Activated CD4-positive, alpha-beta T cell treated with anti-CD3 and anti-CD28 coated beads, Interleukin-2, amount 10 ng/mL, durations not matched to agents 7 days and 5 days (primary cell): ENCODE measurements at regions not wholly inside any gene's neighbourhood (a gene's known extent, or its start where the extent isn't known, plus 50 kb on each side); places are given as distances from the start of the nearest gene placed in this dataset.

Experiments used
- CTCF ChIA-PET: fragments of 350-600 bp; sonication (Branson Sonifier 250); formaldehyde crosslinking; loops from one replicate; lab custom pipeline; 2021; ENCODE audit warnings: antibody characterized with exemption; lab: Charles Lee
- POLR2A ChIA-PET: fragments of 350-600 bp; sonication (Branson Sonifier 250); formaldehyde crosslinking; loops from one replicate; lab custom pipeline; 2021; ENCODE audit warnings: antibody characterized with exemption; lab: Charles Lee
- DNase-seq: peaks from one replicate; pipeline ENCODE4 v3.0.0-alpha.2; 2020
- H3K27ac Mint-ChIP-seq: one replicate; pipeline ENCODE4 v1.8.0; 2021; ENCODE audit warnings: mild to moderate bottlenecking, moderate library complexity, mixed read lengths
- H3K27me3 Mint-ChIP-seq: one replicate; pipeline ENCODE4 v1.8.0; 2021; ENCODE audit warnings: mixed read lengths
- H3K36me3 Mint-ChIP-seq: one replicate; pipeline ENCODE4 v1.8.0; 2021; ENCODE audit warnings: low read depth, mixed read lengths
- H3K4me1 Mint-ChIP-seq: one replicate; pipeline ENCODE4 v1.8.0; 2021; ENCODE audit warnings: mixed read lengths
- H3K4me3 Mint-ChIP-seq: one replicate; pipeline ENCODE4 v1.8.0; 2021; ENCODE audit warnings: mild to moderate bottlenecking, moderate library complexity, mixed read lengths
- H3K9me3 Mint-ChIP-seq: one replicate; pipeline ENCODE4 v1.8.0; 2021; ENCODE audit warnings: mixed read lengths

DNA sequence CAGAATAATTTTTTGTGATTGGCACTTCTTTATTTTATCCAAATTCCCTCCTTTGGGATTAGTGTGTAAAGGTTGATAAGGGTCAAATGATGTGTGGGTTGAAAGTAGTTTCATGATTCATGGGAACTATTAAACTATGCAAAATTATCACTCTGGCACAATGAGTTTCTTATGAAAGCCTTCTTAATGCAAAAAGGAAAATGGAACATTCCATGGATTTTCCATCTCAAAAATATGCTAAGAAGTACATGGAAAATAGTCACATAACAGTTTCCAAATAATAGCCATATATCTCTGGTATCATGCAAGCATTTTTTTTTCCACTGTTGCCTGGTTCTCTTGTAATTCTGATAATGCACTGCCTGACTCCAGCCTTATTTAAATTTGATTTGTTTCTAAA lies 639.7 kb downstream of the NR4A2 start:
- CTCF ChIA-PET = no interaction called here

DNA sequence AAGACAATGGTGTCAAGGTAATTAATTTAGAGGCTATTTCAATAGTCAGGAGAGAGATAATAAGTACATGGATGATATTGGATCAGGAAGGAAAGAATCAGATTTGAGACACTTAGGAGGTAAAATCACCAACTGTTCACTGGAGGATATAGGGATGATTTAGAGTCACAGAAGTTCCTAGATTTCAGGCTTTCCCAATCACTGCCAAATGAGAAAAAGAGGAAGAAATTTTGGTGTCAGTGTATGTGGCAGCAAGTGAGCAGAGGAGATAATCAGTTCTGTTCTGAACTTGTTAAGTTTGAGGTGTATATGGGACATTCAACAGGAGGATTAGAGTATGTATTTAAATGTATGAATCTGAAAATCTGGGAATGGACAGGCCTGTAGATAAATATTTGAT lies 640.4 kb downstream of the NR4A2 start:
- Mint-ChIP-seq H3K9me3 (no peaks in the 10 kb centered on the region), H3K4me1 (no peaks in the 10 kb centered on the region), H3K36me3 (no peaks in the 10 kb centered on the region), H3K27me3 (no peaks in the 10 kb centered on the region), H3K27ac (no peak overlapping the region), H3K4me3 (no peak overlapping the region)
- ChIA-PET CTCF (no interaction called here), POLR2A (no interaction called here)
- DNase-seq = no peak

More for the DNA sequence above, 639.7 kb downstream of the NR4A2 start:
- DNase-seq = no peak
- POLR2A ChIA-PET = no interaction called here
- Mint-ChIP-seq H3K36me3 (no peaks in the 10 kb centered on the region), H3K4me3 (no peak overlapping the region), H3K27ac (no peak overlapping the region), H3K9me3 (no peaks in the 10 kb centered on the region), H3K4me1 (no peaks in the 10 kb centered on the region), H3K27me3 (no peaks in the 10 kb centered on the region)

DNA sequence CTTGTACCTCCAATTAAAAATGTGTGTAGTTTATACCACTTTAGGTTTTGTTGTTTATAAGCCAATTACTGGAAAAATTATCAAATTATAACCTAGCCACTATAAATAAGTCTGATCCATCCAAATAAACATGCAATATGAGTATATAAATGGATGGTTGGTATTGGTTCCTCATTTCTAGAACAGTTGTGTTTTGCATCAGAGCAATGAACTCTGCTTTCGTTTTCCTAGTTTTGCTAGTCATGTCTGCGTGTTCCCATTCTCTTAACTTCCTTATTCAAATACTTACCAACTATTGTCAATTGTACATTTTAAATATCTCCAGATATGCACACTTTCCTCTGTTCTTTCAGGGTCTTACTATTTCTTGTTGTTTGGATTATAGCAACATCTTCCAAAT lies 641.7 kb downstream of the NR4A2 start:
- H3K9me3 Mint-ChIP-seq = no peaks in the 10 kb centered on the region
- CTCF ChIA-PET = no interaction called here

DNA sequence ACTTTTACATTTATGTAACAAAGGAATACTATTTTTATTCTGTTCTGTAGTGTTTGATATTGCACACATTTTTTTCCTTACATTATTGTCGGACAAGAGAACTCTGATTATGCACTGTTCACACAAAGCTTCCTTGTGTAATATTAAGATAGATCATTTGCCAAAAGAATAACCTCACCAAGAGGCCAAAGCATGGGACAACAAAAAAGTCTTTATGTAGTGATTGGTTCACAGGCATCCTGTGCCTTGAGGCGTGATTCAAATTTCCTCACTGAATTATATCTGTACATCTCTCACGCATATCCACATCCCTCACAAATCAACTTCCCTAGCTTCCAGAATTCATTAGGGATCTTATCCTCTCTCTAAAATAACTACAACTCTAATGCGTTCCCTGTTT lies 642.7 kb downstream of the NR4A2 start:
- H3K27me3 Mint-ChIP-seq = no peaks in the 10 kb centered on the region
- no peaks in the 10 kb centered on the region for H3K9me3 Mint-ChIP-seq
- H3K36me3 Mint-ChIP-seq = no peaks in the 10 kb centered on the region
- H3K4me3 Mint-ChIP-seq = no peak overlapping the region
- POLR2A ChIA-PET = no interaction called here
- no peak overlapping the region for H3K27ac Mint-ChIP-seq
- CTCF ChIA-PET = no interaction called here
- no peaks in the 10 kb centered on the region for H3K4me1 Mint-ChIP-seq
- no peak for DNase-seq

More for the DNA sequence above, 641.7 kb downstream of the NR4A2 start:
- DNase-seq = no peak
- Mint-ChIP-seq H3K4me3 (no peak overlapping the region), H3K27ac (no peak overlapping the region), H3K4me1 (no peaks in the 10 kb centered on the region), H3K36me3 (no peaks in the 10 kb centered on the region), H3K27me3 (no peaks in the 10 kb centered on the region)
- POLR2A ChIA-PET = no interaction called here

DNA sequence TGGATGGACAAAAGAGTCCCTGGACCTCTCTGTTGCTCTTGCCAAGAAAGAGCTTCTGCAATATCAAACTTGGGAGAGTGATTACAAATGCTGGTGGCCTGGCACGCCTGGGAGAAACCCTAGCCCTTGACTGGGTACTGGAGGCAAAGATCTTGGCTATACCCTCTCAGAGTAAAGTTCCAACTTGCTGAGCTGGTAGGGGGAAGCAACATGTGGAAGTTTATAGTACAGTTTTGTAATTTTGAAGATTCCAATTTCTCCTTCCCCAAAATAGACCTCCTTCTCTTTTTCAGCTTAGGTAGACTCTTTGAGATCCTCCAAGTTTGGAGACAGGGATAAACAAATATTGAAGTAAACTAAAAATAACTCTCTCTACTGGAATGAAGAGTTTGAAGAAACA lies 645.3 kb downstream of the NR4A2 start:
- no peaks in the 10 kb centered on the region for H3K9me3 Mint-ChIP-seq
- no peak overlapping the region for H3K4me3 Mint-ChIP-seq
- no peak for DNase-seq
- H3K27ac Mint-ChIP-seq = no peak overlapping the region
- no peaks in the 10 kb centered on the region for H3K4me1 Mint-ChIP-seq
- H3K36me3 Mint-ChIP-seq = no peaks in the 10 kb centered on the region
- ChIA-PET POLR2A (no interaction called here), CTCF (no interaction called here)
- no peaks in the 10 kb centered on the region for H3K27me3 Mint-ChIP-seq

DNA sequence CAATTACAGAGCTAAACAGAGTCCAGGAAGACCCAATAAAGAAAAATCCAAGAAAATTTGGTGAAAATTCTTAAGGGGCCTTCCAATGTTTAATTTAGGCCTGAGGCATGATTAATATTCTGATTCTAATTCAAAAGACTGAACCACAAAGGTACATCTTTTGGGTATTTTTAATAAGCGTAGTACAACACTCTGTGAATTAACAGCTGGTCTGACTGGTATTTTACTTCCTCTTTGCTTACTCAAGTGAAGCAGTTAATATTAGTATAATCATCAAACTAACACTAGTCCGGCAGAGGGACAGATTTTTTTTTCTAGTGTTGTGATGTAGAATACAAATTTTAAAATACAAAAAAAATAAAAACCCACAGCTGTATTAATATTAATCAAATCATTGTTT lies 652.9 kb downstream of the NR4A2 start:
- Mint-ChIP-seq H3K4me3 (no peak overlapping the region), H3K9me3 (no peaks in the 10 kb centered on the region), H3K36me3 (no peaks in the 10 kb centered on the region), H3K27me3 (no peaks in the 10 kb centered on the region), H3K27ac (no peak overlapping the region), H3K4me1 (no peaks in the 10 kb centered on the region)
- no peak for DNase-seq
- ChIA-PET POLR2A (no interaction called here), CTCF (no interaction called here)

DNA sequence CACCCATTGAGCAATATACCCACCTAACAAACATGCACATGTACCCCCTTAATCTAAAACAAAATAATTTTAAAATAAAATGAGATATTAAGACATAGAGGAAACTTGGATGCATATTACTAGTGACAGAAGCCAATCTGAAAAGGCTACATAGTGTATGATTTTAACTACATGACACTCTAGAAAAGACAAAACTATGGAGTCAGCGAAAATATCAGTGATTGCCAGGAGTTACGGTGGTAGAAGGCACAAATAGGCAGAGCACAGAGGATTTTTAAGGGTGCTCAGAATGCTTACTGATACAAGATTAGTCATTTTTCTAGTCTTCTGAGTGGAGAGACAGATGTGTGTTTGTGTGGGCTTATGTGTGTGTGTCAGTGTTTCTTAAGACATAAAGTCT lies 656.6 kb downstream of the NR4A2 start:
- Mint-ChIP-seq H3K27me3 (no peaks in the 10 kb centered on the region), H3K36me3 (no peaks in the 10 kb centered on the region), H3K4me3 (no peak overlapping the region), H3K4me1 (no peaks in the 10 kb centered on the region), H3K9me3 (peaks cover 4% of the 10 kb centered on the region), H3K27ac (no peak overlapping the region)
- POLR2A ChIA-PET = no interaction called here
- CTCF ChIA-PET = no interaction called here
- DNase-seq = no peak

DNA sequence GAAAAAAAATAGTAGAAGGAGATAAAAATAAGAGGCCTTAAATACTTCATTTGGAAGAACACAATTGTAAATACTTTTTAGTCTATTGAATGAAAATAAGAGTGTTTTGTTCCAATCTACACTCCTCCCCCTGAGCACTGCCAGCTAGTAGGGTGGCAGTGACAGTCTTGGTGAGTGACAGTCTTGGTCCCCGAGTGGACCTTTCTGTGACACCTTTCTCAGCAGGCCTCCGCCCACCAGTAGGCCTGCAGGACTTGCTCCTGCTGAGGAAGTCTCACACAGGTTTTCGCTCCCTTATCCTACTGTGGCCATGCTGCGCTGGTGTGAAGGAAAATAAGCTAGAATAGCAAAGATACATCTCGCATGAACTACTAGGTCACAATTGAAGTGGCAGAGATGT lies 666.8 kb downstream of the NR4A2 start:
- no peaks in the 10 kb centered on the region for H3K27me3 Mint-ChIP-seq
- no peaks in the 10 kb centered on the region for H3K36me3 Mint-ChIP-seq
- DNase-seq = no peak
- POLR2A ChIA-PET = no interaction called here
- no peak overlapping the region for H3K27ac Mint-ChIP-seq
- no peaks in the 10 kb centered on the region for H3K9me3 Mint-ChIP-seq
- H3K4me3 Mint-ChIP-seq = no peak overlapping the region
- CTCF ChIA-PET = no interaction called here
- H3K4me1 Mint-ChIP-seq = no peaks in the 10 kb centered on the region

DNA sequence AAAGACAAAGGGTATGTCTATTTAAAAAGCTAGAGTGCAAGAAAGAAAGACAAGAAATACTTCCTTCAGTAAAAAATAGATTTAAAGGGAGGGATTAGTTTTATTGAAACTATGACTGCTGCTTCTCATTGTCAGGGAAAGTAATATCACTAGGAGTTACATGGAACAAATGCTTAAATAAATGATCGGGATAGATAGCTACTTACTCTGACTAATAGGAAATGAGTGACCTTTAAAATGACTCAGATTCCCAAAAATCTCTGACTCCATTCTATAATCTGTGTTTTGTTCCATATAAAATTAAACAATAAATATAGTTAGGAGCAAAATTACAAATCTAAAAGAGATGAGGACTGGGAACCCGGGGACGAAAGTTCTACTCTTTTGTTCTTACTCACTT lies 669.3 kb downstream of the NR4A2 start:
- Mint-ChIP-seq H3K27ac (no peak overlapping the region), H3K4me3 (no peak overlapping the region), H3K4me1 (no peaks in the 10 kb centered on the region), H3K9me3 (no peaks in the 10 kb centered on the region), H3K27me3 (no peaks in the 10 kb centered on the region), H3K36me3 (no peaks in the 10 kb centered on the region)
- POLR2A ChIA-PET = no interaction called here
- no peak for DNase-seq
- CTCF ChIA-PET = no interaction called here

DNA sequence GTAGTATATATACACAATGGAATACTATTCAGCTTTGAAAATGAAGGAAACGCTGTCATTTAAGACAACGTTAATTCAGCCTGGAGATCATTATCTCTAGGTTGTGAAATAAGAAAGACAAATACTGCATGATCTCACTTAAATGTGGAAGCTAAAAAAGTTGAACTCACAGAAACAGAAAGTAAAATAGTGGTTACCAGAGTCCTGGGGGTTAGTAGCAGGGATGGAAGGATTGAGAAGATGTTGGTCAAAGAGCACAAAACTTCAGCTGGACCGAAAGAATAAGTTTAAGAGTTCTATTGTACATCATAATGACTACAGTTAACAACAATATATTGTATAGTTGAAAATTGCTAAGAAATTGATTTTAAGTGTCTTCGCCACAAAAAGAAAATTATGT lies 670.3 kb downstream of the NR4A2 start:
- Mint-ChIP-seq H3K36me3 (no peaks in the 10 kb centered on the region), H3K4me3 (no peak overlapping the region), H3K4me1 (no peaks in the 10 kb centered on the region), H3K9me3 (no peaks in the 10 kb centered on the region), H3K27me3 (no peaks in the 10 kb centered on the region), H3K27ac (no peak overlapping the region)
- DNase-seq = no peak
- ChIA-PET POLR2A (no interaction called here), CTCF (no interaction called here)

DNA sequence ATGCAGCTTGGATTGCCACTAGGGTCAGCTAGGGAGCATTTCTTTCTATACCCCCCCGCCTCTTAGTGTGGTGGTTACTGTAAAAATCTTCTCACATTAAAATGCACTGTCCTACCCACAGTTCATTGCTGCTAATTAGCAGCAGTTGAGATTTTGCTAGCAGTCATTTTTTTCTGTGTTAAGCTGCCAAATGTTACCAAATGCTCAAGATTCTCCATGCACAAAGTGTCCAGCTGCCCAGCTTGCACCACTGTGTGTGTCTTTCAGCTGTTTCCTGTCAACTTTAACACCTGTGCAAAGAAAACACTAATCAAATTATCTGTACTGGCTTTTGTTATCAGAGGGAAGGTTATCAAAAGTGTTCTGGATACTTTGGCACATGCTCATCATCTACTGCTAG lies 679.3 kb downstream of the NR4A2 start:
- Mint-ChIP-seq H3K4me1 (no peaks in the 10 kb centered on the region), H3K36me3 (no peaks in the 10 kb centered on the region), H3K9me3 (no peaks in the 10 kb centered on the region), H3K27me3 (no peaks in the 10 kb centered on the region), H3K4me3 (no peak overlapping the region), H3K27ac (no peak overlapping the region)
- CTCF ChIA-PET = no interaction called here
- POLR2A ChIA-PET = no interaction called here
- DNase-seq = no peak

DNA sequence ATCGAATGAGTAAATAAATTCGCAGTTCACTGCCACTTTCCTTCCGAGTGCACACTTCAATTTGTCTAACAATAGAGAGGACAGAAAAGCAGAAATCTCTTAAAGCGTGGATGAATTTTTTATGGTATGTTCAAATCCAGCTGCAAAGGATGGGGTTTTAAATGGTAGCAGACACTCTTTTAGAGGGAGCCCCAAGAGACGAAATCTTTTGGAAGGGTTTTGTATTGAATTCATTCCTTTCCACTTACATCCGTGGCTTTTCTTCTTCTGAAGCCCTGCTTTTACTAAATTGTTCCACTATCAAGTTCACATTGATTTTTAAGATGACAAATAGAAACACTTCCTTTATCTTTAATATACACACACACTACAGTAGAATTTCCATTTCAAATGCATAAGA lies 680.7 kb downstream of the NR4A2 start:
- Mint-ChIP-seq H3K9me3 (no peaks in the 10 kb centered on the region), H3K27ac (no peak overlapping the region), H3K4me3 (no peak overlapping the region), H3K4me1 (no peaks in the 10 kb centered on the region), H3K36me3 (no peaks in the 10 kb centered on the region), H3K27me3 (no peaks in the 10 kb centered on the region)
- POLR2A ChIA-PET = interaction anchor here (0.7 kb wide), 1 partner anchor 726 kb away, joined by 3 read pairs; no protein-coding TSS in a partner anchor
- DNase-seq = no peak
- CTCF ChIA-PET = no interaction called here

DNA sequence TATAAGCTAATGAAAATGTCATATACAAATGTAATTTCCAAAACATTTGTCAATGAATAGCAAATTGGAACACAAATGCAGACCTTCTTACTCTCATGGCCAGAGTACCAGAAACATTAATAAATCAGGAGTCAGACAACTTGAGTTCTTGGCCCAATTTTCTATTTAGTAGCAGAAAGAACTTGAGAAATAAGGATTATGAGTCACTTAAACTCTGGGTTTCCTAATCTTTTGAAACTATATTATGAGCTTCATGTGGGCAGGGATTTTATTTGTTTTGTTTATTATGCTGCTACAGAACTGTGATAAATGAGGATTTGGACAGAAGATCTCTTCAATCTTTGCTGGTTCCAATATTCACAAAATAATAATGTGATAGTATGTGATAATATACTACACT lies 686.7 kb downstream of the NR4A2 start:
- H3K27me3 Mint-ChIP-seq = no peaks in the 10 kb centered on the region
- no peaks in the 10 kb centered on the region for H3K9me3 Mint-ChIP-seq
- H3K36me3 Mint-ChIP-seq = no peaks in the 10 kb centered on the region
- H3K4me1 Mint-ChIP-seq = no peaks in the 10 kb centered on the region
- H3K4me3 Mint-ChIP-seq = no peak overlapping the region
- no peak for DNase-seq
- ChIA-PET CTCF (no interaction called here), POLR2A (no interaction called here)
- no peak overlapping the region for H3K27ac Mint-ChIP-seq

DNA sequence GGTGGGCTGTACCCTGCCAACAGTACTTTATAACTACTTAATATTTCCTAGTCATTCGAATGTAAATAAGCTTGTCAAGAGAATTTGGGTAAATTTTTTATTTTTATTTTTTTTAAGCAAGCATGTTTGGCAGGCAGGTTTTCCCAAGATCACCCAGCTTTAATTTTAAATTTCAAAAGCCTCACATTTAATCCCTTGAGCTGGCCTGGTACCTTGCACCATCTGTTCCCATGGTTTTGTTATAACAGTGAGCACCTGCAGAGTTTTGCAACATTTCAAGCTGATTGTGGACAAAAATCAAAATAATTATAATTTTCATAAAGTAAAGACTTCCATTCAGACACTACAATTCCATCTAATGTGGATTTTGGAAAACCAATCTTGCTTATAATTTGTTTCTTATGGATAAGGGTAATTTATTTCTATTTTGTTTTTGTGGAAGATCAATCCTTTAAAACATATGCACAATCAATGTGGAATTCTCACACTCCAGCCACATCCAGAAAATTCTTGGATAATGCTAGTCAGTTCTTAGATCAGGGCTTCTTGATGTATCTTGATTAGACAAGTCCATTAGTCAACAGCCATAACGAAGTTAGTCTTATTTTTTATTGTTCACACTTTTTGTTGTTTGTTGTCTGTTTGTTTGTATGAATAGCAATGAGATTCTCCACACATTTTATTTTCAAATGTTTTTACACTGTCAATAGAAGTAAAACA lies 689.3 kb downstream of the NR4A2 start:
- POLR2A ChIA-PET = no interaction called here
- Mint-ChIP-seq H3K27me3 (no peaks in the 10 kb centered on the region), H3K4me1 (no peaks in the 10 kb centered on the region), H3K4me3 (no peak overlapping the region), H3K9me3 (no peaks in the 10 kb centered on the region), H3K36me3 (no peaks in the 10 kb centered on the region), H3K27ac (no peak overlapping the region)
- DNase-seq = no peak
- CTCF ChIA-PET = no interaction called here
